ENCODE measurements at regions not wholly inside any gene's neighbourhood (a gene's known extent, or its start where the extent isn't known, plus 50 kb on each side); places are given as distances from the start of the nearest gene placed in this dataset.

DNA sequence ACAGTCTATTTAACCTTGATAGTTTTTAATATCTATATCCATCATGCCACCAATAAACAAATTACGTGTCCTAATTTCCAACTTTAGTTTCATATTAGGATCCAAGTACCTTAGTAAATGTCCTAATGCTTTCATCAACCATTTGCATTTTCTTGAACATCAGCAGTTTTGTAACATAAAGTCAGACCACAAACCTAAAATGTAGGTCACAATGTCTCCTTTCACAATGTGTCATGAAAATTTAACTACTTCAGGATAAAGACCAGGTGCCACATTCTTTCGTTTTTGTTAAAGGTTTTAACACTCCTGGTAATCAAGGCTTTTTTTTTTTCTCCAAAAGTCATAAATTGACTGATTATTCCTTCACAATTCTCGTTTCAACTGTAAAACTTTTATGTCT is 310.7 kb upstream of the PMFBP1 start:
- H4K20me1 ChIP-seq (ENCODE audit: control insufficient read depth, insufficient read depth, low read depth, low read length), result no peaks in the 10 kb centered on the region
- no peaks in the 10 kb centered on the region for H3K9me2 ChIP-seq (replicated peaks; ENCODE audit: control insufficient read depth, low read length)
- no peaks in the 10 kb centered on the region for H3K27me3 ChIP-seq (ENCODE audit: control insufficient read depth, low read length)
- no peaks in the 10 kb centered on the region for H3K36me3 ChIP-seq (ENCODE audit: control insufficient read depth, low read length)
- peaks cover 15% of the 10 kb centered on the region for H3K4me1 ChIP-seq (ENCODE audit: control insufficient read depth, low read length)
- no peak overlapping the region for H3K4me2 ChIP-seq (ENCODE audit: low read length)
- H3K27ac ChIP-seq (ENCODE audit: low read depth, low read length), result no peak overlapping the region
- no peak for TF ChIP-seq EZH2phosphoT487 (IDR thresholded peaks at IDR 0.05; ENCODE audit: borderline replicate concordance, low read length)
- TF ChIP-seq, protein P1, sequence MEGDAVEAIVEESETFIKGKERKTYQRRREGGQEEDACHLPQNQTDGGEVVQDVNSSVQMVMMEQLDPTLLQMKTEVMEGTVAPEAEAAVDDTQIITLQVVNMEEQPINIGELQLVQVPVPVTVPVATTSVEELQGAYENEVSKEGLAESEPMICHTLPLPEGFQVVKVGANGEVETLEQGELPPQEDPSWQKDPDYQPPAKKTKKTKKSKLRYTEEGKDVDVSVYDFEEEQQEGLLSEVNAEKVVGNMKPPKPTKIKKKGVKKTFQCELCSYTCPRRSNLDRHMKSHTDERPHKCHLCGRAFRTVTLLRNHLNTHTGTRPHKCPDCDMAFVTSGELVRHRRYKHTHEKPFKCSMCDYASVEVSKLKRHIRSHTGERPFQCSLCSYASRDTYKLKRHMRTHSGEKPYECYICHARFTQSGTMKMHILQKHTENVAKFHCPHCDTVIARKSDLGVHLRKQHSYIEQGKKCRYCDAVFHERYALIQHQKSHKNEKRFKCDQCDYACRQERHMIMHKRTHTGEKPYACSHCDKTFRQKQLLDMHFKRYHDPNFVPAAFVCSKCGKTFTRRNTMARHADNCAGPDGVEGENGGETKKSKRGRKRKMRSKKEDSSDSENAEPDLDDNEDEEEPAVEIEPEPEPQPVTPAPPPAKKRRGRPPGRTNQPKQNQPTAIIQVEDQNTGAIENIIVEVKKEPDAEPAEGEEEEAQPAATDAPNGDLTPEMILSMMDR (IDR thresholded peaks at IDR 0.05; ENCODE audit: low read depth, low read length, poor library complexity, severe bottlenecking), result no peak
- no peaks in the 10 kb centered on the region for H3F3A ChIP-seq (ENCODE audit: control insufficient read depth, insufficient read depth)
- no peaks in the 10 kb centered on the region for H3K9me3 ChIP-seq (ENCODE audit: control insufficient read depth, insufficient read depth, low read length)
- no peaks in the 10 kb centered on the region for H3K79me2 ChIP-seq (ENCODE audit: control insufficient read depth, low read length)
- H3K4me3 ChIP-seq (ENCODE audit: low read length), result no peak overlapping the region

DNA sequence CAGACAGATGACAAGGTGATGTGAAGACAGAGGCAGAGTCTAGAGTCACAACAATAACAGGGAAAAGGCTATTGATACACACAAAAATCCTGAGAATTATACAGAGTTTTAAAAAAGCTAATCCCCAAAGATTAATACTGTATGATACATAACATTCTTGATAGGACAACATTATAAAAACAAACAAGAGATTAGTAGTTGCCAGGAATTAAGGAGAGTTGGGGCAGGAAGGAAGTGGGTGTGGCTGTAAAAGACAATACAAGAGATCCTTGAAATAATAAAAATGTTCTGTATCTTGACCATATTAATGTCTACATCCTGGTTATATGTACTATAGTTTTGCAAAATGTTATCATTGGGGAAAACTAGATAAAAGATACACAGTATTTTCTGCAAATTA is 309.5 kb upstream of the PMFBP1 start:
- no peaks in the 10 kb centered on the region for H3K79me2 ChIP-seq (ENCODE audit: control insufficient read depth, low read length)
- H3K9me3 ChIP-seq (ENCODE audit: control insufficient read depth, insufficient read depth, low read length), result no peaks in the 10 kb centered on the region
- no peaks in the 10 kb centered on the region for H3K27me3 ChIP-seq (ENCODE audit: control insufficient read depth, low read length)
- H3K36me3 ChIP-seq (ENCODE audit: control insufficient read depth, low read length), result no peaks in the 10 kb centered on the region
- no peak overlapping the region for H3K4me3 ChIP-seq (ENCODE audit: low read length)
- TF ChIP-seq, protein P1 (IDR thresholded peaks at IDR 0.05; ENCODE audit: low read depth, low read length, poor library complexity, severe bottlenecking), result no peak
- TF ChIP-seq EZH2phosphoT487 (IDR thresholded peaks at IDR 0.05; ENCODE audit: borderline replicate concordance, low read length), result no peak
- H3K27ac ChIP-seq (ENCODE audit: low read depth, low read length), result no peak overlapping the region
- H3F3A ChIP-seq (ENCODE audit: control insufficient read depth, insufficient read depth), result no peaks in the 10 kb centered on the region
- H3K4me1 ChIP-seq (ENCODE audit: control insufficient read depth, low read length), result peaks cover 15% of the 10 kb centered on the region
- no peaks in the 10 kb centered on the region for H4K20me1 ChIP-seq (ENCODE audit: control insufficient read depth, insufficient read depth, low read depth, low read length)
- no peaks in the 10 kb centered on the region for H3K9me2 ChIP-seq (replicated peaks; ENCODE audit: control insufficient read depth, low read length)
- H3K4me2 ChIP-seq (ENCODE audit: low read length), result no peak overlapping the region

DNA sequence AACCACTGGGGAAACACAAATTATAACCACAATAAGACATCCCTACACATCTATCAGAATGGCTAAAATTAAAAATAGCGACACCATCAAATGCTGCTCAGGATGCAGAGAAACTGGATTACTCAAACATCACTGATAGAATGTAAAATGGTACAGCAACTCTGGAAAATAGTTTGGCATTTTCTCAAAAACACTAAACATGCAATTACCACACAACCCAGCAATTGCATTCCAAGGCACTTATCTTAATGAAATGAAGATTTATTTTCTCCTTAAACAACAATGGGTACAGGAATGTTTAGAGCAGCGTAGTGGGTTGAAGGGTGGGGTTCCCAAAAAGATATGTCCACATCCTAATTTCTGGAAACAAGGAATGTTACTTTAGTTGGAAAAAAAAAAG is 309.0 kb upstream of the PMFBP1 start:
- no peaks in the 10 kb centered on the region for H4K20me1 ChIP-seq (ENCODE audit: control insufficient read depth, insufficient read depth, low read depth, low read length)
- H3K27me3 ChIP-seq (ENCODE audit: control insufficient read depth, low read length), result no peaks in the 10 kb centered on the region
- H3K79me2 ChIP-seq (ENCODE audit: control insufficient read depth, low read length), result no peaks in the 10 kb centered on the region
- H3F3A ChIP-seq (ENCODE audit: control insufficient read depth, insufficient read depth), result no peaks in the 10 kb centered on the region
- no peaks in the 10 kb centered on the region for H3K36me3 ChIP-seq (ENCODE audit: control insufficient read depth, low read length)
- H3K4me1 ChIP-seq (ENCODE audit: control insufficient read depth, low read length), result peaks cover 15% of the 10 kb centered on the region
- H3K9me2 ChIP-seq (replicated peaks; ENCODE audit: control insufficient read depth, low read length), result no peaks in the 10 kb centered on the region
- TF ChIP-seq, protein P1 (IDR thresholded peaks at IDR 0.05; ENCODE audit: low read depth, low read length, poor library complexity, severe bottlenecking), result no peak
- no peak for TF ChIP-seq EZH2phosphoT487 (IDR thresholded peaks at IDR 0.05; ENCODE audit: borderline replicate concordance, low read length)
- H3K4me3 ChIP-seq (ENCODE audit: low read length), result no peak overlapping the region
- H3K9me3 ChIP-seq (ENCODE audit: control insufficient read depth, insufficient read depth, low read length), result no peaks in the 10 kb centered on the region
- no peak overlapping the region for H3K4me2 ChIP-seq (ENCODE audit: low read length)
- no peak overlapping the region for H3K27ac ChIP-seq (ENCODE audit: low read depth, low read length)

DNA sequence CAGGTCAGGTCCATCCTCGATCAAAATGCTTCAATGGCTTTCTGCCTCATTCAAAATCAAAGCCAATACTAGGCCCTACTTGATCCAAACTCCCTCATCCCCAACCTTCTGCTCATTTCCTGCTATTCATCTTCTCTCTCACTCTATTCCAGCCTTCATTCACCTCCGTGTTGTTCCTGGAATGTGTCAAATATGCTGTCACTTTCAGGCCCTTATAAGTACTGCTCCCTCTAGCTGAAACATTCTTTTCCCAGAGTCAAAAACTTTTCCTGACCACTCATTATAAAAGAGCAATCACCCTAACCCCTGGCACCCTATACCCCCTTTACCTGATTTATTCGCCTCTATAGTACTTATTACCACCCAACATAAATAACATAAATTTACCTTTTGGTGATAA is 303.7 kb upstream of the PMFBP1 start:
- Histone ChIP-seq H3K4me3 (ENCODE audit: low read length) (no peak overlapping the region), H3K4me1 (ENCODE audit: control insufficient read depth, low read length) (0 out of 2 replicates have a peak, but pooled peaks cover under 1% of the 10 kb centered on the region), H3K36me3 (ENCODE audit: control insufficient read depth, low read length) (no peaks in the 10 kb centered on the region), H3K4me2 (ENCODE audit: low read length) (no peak overlapping the region), H3K9me3 (ENCODE audit: control insufficient read depth, insufficient read depth, low read length) (no peaks in the 10 kb centered on the region), H3K79me2 (ENCODE audit: control insufficient read depth, low read length) (no peaks in the 10 kb centered on the region), H3F3A (ENCODE audit: control insufficient read depth, insufficient read depth) (no peaks in the 10 kb centered on the region), H3K27me3 (ENCODE audit: control insufficient read depth, low read length) (no peaks in the 10 kb centered on the region), H3K27ac (ENCODE audit: low read depth, low read length) (no peak overlapping the region), H3K9me2 (replicated peaks; ENCODE audit: control insufficient read depth, low read length) (no peaks in the 10 kb centered on the region), H4K20me1 (ENCODE audit: control insufficient read depth, insufficient read depth, low read depth, low read length) (no peaks in the 10 kb centered on the region)
- TF ChIP-seq EZH2phosphoT487 (IDR thresholded peaks at IDR 0.05; ENCODE audit: borderline replicate concordance, low read length), result no peak
- TF ChIP-seq, protein P1 (IDR thresholded peaks at IDR 0.05; ENCODE audit: low read depth, low read length, poor library complexity, severe bottlenecking), result no peak

Measured in DOHH2 (cell line).